HG02759 (cell line): ENCODE measurements at regions not wholly inside any gene's neighbourhood (a gene's known extent, or its start where the extent isn't known, plus 50 kb on each side); places are given as distances from the start of the nearest gene placed in this dataset.
"Not testable (repeated sequence)": the region's sequence is repeated elsewhere in the genome, so short reads cannot be mapped to it uniquely, and the experiment has no call there.

ENCODE experiments used
- ATAC-seq: cut with Tn5 transposase; IDR thresholded peaks from one replicate; pipeline ENCODE4 v1.9.1; 2021; ENCODE audit warnings: mild to moderate bottlenecking, moderate library complexity; ENCODE audit not compliant: unreplicated experiment

GRCh38 chr11:87662287-87662686 lies 513.0 kb downstream of the RAB38 start:
- no peak for ATAC-seq

DNA sequence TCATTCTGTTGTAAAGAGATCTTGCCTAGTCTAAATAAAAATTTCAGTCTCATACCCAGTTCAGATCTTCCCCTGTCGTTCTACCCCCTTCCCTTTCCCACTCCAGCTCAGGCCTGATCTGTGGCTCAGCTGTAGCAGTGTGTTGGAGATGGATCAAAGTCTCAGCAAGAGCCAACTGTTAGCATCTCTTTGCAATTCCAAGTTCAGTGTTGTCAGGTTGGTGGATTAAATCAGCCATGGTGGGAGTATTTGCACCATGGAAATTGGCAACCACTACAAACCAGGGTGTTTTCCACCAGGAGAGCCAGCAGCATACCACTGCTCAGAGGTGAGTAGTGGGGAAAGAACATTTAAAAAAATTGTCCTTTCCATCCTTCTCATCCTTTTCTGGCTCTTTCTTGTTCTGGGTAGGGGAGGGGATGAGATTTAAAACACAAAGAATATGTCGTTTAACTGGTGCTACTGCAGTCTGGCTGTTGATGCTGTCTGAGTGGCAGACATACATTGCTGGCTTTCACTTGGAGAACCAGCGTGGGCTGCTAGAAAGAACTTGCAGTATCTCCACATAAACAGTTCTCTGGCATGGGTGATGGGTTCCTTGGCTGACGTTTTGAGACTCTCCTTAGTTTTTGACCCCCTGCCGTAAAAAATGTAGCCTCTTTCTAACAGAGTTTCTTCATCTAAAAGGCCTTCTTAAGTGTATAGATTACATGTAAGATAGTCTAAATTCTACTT lies 514.1 kb downstream of the RAB38 start:
- no peak for ATAC-seq

DNA sequence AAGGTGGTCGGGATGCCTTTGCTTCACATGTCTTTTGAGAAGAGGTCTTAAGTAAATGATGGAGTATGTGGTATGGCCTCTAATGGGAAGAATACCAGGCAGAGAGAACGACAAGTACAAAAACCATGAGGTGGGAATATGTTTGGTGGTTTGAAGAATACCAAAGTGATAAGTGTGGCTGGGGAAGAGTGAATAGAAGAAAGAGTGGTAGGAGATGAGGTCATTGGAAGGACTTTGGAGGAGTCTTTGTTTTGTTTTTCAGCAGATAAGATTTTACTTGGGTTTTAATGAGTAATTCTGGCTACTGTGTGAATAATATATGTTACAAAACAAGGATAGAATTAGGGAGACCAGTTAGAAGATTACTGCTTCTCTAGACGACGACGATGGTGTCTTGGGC lies 515.4 kb downstream of the RAB38 start:
- ATAC-seq, result no peak

DNA sequence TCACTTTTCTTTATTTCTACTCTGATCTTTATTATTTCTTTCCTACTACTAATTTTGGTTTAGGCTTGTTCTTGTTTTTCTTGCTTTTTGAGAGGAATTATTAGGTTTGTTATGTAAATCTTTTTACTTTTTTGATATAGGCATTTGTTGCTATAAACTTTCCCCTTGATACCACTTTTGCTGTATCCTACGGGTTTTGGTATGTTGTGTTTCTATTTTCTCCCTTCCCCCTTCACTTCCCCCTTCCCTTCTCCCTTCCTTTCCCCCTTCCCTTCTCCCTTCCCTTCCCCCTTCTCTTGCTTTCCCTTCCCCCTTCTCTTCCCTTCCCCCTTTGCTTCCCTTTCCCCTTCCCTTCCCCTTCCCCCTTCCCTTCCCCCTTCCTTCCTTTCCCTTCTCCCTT lies 529.6 kb downstream of the RAB38 start:
- ATAC-seq, result no peak

- no peak for ATAC-seq
Measured at GRCh38 chr11:87639753-87640364, 535.4 kb downstream of the RAB38 start.

DNA sequence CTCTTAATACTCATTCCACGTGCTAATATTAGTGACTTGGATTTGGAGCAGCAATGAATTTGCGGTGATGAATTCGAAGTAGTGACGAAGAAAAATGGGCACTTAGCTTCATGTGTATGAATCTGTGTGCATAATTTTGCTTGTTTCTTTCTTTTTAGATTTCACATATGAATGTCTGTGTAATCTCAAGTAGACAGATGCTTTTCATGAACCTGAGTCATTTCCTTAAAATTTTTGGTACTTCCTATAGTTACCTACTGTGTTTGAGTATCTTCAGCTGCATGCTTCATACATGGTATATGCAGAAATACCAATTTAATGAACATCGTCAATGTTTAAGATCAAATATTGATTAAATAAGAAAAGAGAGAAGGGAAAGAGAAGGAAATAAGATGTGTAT lies 540.2 kb downstream of the RAB38 start:
- ATAC-seq, result no peak

DNA sequence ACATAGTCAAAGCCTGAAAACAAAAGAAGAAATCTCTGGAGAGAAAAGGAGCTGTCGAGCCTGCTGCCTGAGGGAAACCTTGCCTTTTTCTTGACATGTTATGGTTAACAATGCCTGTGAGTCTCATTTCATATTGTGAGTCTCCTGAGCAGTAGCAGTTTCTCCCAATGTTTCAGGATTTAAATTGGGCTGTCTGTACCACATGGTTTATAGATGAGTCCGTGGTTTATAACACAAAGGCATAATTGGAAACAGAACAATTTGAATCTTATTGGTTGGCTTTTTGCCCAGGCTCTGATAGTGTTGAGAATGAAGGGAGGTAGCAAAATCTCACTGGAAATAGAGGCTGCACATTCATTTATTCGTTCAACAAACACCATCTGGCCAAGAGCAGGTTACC lies 540.9 kb downstream of the RAB38 start:
- no peak for ATAC-seq

GRCh38 chr11:87628957-87629356 lies 546.3 kb downstream of the RAB38 start:
- no peak for ATAC-seq

DNA sequence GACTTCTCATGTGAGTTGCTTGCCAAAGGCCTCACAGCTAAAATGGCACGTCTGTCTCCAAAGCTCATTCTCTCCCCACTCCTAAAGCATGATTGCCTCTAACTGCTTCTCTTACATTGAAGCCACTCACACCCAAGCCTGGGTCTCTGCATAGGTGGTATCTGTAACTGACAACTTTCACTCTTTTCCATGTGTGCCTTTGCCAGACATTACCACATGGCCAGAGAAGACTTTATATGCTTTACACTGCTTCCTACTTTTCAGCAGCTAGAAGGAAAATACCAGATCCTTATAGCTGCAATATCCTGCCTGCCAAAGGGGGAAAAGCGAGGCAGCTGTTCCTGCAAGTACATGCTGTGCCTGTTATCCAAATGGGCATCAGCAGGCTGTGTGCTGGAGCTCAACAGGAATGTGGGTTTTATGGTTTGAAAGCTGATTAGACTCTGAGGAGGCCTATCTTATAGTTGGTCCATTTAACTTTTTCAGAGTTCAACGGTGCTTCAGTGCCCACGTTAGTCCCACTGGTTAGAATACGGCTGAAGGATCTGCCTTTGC lies 547.1 kb downstream of the RAB38 start:
- ATAC-seq, result no peak

DNA sequence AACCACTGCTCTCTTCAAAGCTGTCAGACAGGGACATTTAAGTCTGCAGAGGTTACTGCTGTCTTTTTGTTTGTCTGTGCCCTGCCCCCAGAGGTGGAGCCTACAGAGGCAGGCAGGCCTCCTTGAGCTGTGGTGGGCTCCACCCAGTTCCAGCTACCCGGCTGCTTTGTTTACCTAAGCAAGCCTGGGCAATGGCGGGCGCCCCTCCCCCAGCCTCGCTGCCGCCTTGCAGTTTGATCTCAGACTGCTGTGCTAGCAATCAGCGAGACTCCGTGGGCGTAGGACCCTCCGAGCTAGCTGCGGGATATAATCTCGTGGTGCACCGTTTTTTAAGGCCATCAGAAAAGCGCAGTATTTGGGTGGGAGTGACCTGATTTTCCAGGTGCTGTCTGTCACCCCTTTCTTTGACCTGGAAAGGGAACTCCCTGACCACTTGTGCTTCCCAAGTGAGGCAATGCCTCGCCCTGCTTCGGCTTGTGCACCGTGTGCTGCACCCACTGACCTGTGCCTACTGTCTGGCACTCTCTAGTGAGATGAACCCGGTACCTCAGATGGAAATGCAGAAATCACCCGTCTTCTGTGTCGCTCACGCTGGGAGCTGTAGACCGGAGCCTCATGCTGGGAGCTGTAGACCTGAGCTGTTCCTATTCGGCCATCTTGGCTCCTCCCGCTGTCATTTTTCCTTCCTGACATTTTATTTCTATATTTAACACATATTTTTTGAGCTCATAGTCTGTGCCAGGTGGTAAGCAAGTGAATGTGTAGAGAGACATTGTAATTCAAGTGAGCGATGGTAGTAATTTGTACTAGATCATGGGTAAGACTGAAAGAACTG lies 551.5 kb downstream of the RAB38 start:
- not testable (repeated sequence) for ATAC-seq

GRCh38 chr11:87616511-87616910 lies 558.7 kb downstream of the RAB38 start:
- ATAC-seq, result no peak

DNA sequence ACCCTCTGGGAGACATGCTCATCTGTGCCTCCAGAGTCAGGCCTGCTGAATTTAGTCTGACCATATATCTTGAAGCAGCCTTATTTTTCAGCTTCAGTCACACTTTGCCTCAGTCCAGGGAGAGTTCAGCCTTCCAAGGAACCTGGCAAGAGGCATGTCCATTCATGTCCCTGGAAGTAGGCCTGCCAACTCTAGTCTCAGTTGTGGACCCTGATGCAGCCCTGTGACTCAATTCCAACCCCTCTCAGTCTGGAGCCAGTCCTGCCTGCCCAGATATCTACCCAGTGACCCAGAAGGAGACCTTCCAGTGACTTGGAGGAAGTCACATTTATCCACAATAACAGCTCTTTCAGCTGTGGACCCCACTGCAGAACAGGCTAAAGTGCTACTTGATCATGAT lies 566.6 kb downstream of the TMEM135 start:
- no peak for ATAC-seq

- ATAC-seq, result no peak
Measured at GRCh38 chr11:87603887-87604286, 566.2 kb downstream of the TMEM135 start.

GRCh38 chr11:87602776-87603175 lies 565.0 kb downstream of the TMEM135 start:
- ATAC-seq, result no peak

- no peak for ATAC-seq
Measured at GRCh38 chr11:87600938-87601337, 563.2 kb downstream of the TMEM135 start.

- ATAC-seq, result no peak
Measured at GRCh38 chr11:87597725-87598124, 560.0 kb downstream of the TMEM135 start.

GRCh38 chr11:87596176-87596575 lies 558.4 kb downstream of the TMEM135 start:
- no peak for ATAC-seq

- ATAC-seq, result no peak
Measured at GRCh38 chr11:87589082-87589481, 551.3 kb downstream of the TMEM135 start.

DNA sequence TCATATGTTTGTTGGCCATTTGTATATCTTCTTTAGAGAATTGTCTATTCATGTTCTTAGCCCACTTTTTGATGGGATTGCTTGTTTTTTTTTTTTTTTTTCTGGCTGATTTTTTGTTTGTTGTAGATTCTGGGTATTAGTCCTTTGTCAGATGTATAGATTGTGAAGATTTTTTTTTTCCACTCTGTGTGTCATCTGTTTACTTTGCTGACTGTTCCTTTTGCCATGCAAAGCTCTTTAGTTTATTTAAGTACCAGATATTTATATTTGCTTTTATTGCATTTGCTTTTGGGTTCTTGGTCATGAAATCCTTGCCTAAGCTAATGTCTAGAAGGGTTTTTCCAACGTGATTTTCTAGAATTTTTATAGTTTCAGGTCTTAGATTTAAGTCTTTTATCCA lies 547.9 kb downstream of the TMEM135 start:
- not testable (repeated sequence) for ATAC-seq

DNA sequence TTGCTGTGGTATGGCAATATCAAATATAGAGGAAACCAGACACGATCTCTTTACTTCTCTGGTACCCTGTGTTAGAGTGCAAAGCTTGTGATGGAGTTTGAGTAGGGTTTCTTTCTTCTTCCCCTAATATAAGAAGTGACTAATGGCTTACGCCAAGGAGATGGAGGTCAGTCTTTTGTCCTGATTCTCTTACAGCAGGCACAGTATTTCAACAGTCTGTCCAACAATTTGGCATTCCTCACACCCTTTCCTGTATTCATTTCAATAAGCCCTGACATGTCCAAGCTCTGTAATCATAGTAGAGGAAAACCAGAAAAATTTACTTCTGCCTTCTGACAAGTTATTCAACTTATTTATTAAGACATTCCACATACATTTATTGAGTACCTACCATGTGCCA lies 546.2 kb downstream of the TMEM135 start:
- no peak for ATAC-seq

GRCh38 chr11:87575088-87575487 lies 537.4 kb downstream of the TMEM135 start:
- no peak for ATAC-seq

GRCh38 chr11:87574193-87574592 lies 536.5 kb downstream of the TMEM135 start:
- ATAC-seq, result no peak
